T-helper 2 cell treated with Interferon-gamma antibody and Interleukin-4, amounts not matched to agents 5 μg/mL and 100 μg/mL, for 36 hours (primary cell): ENCODE measurements at regions not wholly inside any gene's neighbourhood (a gene's known extent, or its start where the extent isn't known, plus 50 kb on each side); places are given as distances from the start of the nearest gene placed in this dataset.
"Not testable (repeated sequence)": the region's sequence is repeated elsewhere in the genome, so short reads cannot be mapped to it uniquely, and the experiment has no call there.

Experiments
- DNase-seq: peaks from one replicate; pipeline ENCODE4 v3.0.0; 2021; ENCODE audit warnings: low spot score
- H3K27ac Mint-ChIP-seq: one replicate; pipeline ENCODE4 v1.8.0; 2021; ENCODE audit warnings: mild to moderate bottlenecking, mixed read lengths
- H3K27me3 Mint-ChIP-seq: one replicate; pipeline ENCODE4 v1.8.0; 2021; ENCODE audit warnings: low read depth, mixed read lengths
- H3K36me3 Mint-ChIP-seq: one replicate; pipeline ENCODE4 v1.8.0; 2021; ENCODE audit warnings: low read depth, mixed read lengths
- H3K4me1 Mint-ChIP-seq: one replicate; pipeline ENCODE4 v1.8.0; 2021; ENCODE audit warnings: low read depth, mixed read lengths
- H3K4me3 Mint-ChIP-seq: one replicate; pipeline ENCODE4 v1.8.0; 2022; ENCODE audit warnings: mild to moderate bottlenecking, moderate library complexity, mixed read lengths
- H3K9me3 Mint-ChIP-seq: one replicate; pipeline ENCODE4 v1.8.0; 2021; ENCODE audit warnings: mixed read lengths

DNA sequence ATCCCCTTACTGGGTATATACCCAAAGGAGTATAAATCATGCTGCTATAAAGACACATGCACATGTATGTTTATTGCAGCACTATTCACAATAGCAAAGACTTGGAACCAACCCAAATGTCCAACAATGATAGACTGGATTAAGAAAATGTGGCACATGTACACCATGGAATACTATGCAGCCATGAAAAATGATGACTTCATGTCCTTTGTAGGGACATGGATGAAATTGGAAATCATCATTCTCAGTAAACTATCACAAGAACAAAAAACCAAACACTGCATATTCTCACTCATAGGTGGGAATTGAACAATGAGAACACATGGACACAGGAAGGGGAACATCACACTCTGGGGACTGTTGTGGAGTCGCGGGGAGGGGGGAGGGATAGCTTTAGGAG lies 161.7 kb upstream of the PHACTR1 start:
- not testable (repeated sequence) for H3K27me3 Mint-ChIP-seq

DNA sequence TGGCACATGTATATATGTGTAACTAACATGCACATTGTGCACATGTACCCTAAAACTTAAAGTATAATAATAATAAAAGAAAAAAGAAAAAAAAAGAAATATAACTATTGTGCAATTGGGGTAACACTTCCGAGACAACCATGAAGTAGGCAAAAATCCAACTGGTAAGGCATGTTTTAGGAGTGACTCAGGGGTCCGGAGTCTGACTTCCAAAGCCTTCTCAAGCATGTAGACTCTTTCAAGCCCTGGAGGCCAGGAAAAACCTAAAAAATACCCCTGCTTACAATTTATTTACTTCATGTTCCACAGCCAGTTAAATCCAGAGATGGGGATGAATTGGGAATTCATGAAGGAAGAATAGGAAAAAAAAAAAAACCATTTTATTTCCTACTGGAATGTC lies 161.3 kb upstream of the PHACTR1 start:
- Mint-ChIP-seq H3K4me3 (no peak overlapping the region), H3K4me1 (no peaks in the 10 kb centered on the region), H3K27ac (no peak overlapping the region), H3K9me3 (no peaks in the 10 kb centered on the region), H3K27me3 (no peaks in the 10 kb centered on the region), H3K36me3 (no peaks in the 10 kb centered on the region)
- DNase-seq, result no peak

More for the DNA sequence above, 161.7 kb upstream of the PHACTR1 start:
- not testable (repeated sequence) for H3K4me1 Mint-ChIP-seq, H3K27ac Mint-ChIP-seq, H3K36me3 Mint-ChIP-seq, DNase-seq, H3K4me3 Mint-ChIP-seq, H3K9me3 Mint-ChIP-seq

DNA sequence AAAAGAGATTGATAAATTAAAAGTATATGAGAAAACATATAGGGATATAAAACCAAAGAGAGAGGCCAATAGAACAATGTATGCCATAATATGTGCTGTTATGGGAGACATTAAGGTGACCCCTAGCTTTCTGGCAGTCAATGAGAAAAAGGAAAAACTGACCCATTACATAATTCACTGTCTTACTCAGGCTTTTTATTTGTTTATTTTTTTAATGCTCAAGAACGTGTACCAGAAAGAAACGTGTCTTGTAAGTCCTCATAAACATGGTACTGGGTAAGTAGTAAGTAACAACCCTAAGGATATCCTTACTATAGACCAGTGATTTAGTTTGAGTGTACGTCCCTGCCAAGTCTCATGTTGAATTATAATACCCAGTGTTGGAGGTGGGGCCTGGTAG lies 160.8 kb upstream of the PHACTR1 start:
- no peaks in the 10 kb centered on the region for H3K27me3 Mint-ChIP-seq

DNA sequence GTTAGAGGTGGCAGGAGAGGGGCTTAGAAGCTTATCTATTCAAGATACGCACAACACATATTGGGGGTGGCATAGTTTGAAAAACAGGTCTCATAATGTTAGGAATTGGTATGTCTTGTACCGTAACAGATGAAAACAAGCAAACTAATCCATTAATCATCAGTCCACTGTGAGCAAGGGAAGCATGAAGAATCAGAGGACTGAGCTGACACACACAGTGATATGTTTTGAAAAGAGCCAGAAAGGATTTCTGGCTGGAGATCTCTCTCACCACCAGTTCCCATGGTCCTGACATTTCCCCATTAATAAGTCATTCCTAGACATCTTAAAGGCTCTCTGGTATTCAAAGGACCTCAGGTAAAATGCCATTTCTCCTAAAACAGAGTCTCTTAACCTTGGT lies 158.8 kb upstream of the PHACTR1 start:
- H3K27ac Mint-ChIP-seq, result no peak overlapping the region
- no peak overlapping the region for H3K4me3 Mint-ChIP-seq
- no peaks in the 10 kb centered on the region for H3K36me3 Mint-ChIP-seq
- no peaks in the 10 kb centered on the region for H3K4me1 Mint-ChIP-seq
- no peak for DNase-seq
- no peaks in the 10 kb centered on the region for H3K27me3 Mint-ChIP-seq
- no peaks in the 10 kb centered on the region for H3K9me3 Mint-ChIP-seq

More for the DNA sequence above, 160.8 kb upstream of the PHACTR1 start:
- H3K4me1 Mint-ChIP-seq, result no peaks in the 10 kb centered on the region
- no peak overlapping the region for H3K27ac Mint-ChIP-seq
- H3K9me3 Mint-ChIP-seq, result no peaks in the 10 kb centered on the region
- no peak overlapping the region for H3K4me3 Mint-ChIP-seq
- no peak for DNase-seq
- no peaks in the 10 kb centered on the region for H3K36me3 Mint-ChIP-seq

DNA sequence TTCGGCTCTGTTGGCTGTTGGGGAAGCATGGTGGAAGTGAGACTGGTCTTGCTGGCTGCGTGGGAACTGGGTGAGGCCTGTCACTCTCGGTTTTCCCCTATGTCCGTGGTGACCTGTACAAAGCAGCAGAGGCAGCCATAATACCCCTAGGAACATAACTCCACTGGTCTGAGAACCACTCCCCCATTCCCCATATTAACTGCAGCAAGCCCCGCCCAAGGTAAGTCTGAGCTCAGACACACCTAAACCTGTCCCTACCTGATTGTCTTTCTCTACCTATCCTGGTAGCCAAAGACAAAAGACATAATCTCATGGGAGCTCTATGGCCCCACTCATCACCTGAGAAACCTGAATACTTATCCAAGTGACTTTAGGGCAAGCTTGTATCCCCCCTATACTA lies 156.3 kb upstream of the PHACTR1 start:
- DNase-seq, result no peak
- H3K4me3 Mint-ChIP-seq, result no peak overlapping the region
- H3K36me3 Mint-ChIP-seq, result no peaks in the 10 kb centered on the region
- H3K4me1 Mint-ChIP-seq, result no peaks in the 10 kb centered on the region
- no peaks in the 10 kb centered on the region for H3K27me3 Mint-ChIP-seq
- no peak overlapping the region for H3K27ac Mint-ChIP-seq
- no peaks in the 10 kb centered on the region for H3K9me3 Mint-ChIP-seq

DNA sequence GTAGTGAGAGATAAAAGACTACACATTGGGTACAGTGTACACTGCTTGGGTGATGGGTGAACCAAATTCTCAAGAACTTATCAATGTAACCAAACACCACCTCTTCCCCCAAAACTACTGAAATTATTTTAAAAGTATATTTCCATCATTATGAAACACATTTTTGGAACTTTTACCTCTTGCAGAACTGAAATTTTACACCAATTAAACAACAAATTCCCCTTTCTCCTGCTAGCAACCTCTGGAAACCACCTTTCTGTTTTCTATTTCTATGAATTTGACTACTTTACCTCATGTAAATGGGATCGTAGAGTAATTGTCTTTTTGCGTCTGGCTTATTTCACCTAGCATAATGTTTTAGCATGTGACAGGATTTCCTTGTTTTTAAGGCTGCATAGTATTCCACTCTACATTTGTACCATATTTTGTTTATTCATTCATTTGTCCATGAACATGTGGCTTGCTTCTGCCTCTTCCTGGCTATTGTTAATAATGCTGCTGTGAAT lies 149.9 kb upstream of the PHACTR1 start:
- Mint-ChIP-seq H3K4me1 (no peaks in the 10 kb centered on the region), H3K27me3 (no peaks in the 10 kb centered on the region), H3K27ac (no peak overlapping the region), H3K4me3 (no peak overlapping the region), H3K36me3 (no peaks in the 10 kb centered on the region), H3K9me3 (no peaks in the 10 kb centered on the region)
- DNase-seq, result no peak

DNA sequence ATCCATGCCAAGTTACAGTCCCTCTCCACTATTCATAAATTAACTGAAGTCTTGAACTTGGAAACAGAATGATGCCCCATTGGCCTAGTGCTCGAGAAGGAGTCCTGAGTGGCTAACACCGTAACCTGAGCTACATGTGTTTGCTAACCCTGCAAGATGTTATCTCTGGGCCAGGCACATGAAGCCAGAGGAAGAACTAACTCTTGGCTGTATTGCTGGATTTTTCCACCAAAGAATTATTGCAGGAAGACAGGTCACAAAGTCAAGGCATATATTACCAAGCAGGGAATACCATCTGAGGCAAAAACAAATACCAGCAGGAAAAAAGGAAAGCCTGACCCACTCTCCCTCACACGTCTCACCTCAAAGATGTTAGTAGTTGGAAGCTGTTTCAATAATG lies 148.9 kb upstream of the PHACTR1 start:
- no peak for DNase-seq
- Mint-ChIP-seq H3K4me3 (no peak overlapping the region), H3K27ac (no peak overlapping the region)

DNA sequence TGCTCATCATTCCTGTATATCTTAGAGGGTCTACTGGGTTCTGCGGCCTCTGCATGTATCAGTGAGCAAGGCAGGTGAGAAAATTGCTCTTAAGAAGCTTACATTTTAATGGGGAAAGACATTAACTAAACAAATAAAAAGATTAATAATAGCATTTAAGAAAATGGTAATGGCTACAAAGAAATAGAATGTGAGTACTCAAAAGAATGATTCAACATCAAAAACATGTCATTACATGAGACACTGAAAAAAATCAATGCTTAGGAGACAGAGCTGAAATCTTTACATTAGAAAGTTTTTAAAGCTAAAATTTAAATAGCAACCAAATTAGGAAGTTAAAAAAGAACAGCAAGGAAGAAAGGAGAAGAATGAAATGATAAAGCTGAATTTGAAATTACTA lies 146.9 kb upstream of the PHACTR1 start:
- Mint-ChIP-seq H3K4me3 (no peak overlapping the region), H3K27me3 (no peaks in the 10 kb centered on the region), H3K36me3 (no peaks in the 10 kb centered on the region), H3K27ac (no peak overlapping the region), H3K4me1 (no peaks in the 10 kb centered on the region), H3K9me3 (no peaks in the 10 kb centered on the region)
- DNase-seq, result no peak

More for the DNA sequence above, 148.9 kb upstream of the PHACTR1 start:
- Mint-ChIP-seq H3K9me3 (no peaks in the 10 kb centered on the region), H3K4me1 (no peaks in the 10 kb centered on the region), H3K27me3 (no peaks in the 10 kb centered on the region), H3K36me3 (no peaks in the 10 kb centered on the region)

DNA sequence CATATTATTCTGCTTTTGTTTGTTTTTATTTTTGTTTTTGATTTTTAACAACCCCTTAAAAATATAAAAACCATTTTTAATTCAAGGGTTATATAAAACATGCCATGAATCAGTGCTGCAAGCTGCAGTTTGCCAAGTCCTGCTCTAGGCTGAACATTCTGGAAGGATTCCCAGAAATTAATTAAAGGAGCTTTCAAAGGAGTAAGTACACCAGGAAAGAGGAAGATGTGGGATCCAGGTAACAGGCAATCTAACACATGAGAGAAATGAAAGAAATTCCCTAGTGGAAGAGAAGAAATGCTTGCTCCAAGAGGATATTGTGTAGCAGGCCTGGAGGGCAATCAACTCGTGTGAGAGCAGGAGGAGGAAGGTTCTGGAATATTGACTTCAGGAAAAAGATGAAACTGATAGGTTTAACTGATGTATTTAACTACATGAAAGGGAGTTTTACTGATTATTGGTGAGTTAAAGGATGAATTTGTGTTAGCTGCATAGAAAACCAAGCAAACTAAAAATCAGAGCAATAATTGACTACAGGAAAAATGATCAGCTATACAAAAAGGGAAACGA lies 146.0 kb upstream of the PHACTR1 start:
- Mint-ChIP-seq H3K27me3 (no peaks in the 10 kb centered on the region), H3K9me3 (no peaks in the 10 kb centered on the region), H3K36me3 (no peaks in the 10 kb centered on the region), H3K4me1 (no peaks in the 10 kb centered on the region), H3K4me3 (no peak overlapping the region), H3K27ac (no peak overlapping the region)
- DNase-seq, result no peak

DNA sequence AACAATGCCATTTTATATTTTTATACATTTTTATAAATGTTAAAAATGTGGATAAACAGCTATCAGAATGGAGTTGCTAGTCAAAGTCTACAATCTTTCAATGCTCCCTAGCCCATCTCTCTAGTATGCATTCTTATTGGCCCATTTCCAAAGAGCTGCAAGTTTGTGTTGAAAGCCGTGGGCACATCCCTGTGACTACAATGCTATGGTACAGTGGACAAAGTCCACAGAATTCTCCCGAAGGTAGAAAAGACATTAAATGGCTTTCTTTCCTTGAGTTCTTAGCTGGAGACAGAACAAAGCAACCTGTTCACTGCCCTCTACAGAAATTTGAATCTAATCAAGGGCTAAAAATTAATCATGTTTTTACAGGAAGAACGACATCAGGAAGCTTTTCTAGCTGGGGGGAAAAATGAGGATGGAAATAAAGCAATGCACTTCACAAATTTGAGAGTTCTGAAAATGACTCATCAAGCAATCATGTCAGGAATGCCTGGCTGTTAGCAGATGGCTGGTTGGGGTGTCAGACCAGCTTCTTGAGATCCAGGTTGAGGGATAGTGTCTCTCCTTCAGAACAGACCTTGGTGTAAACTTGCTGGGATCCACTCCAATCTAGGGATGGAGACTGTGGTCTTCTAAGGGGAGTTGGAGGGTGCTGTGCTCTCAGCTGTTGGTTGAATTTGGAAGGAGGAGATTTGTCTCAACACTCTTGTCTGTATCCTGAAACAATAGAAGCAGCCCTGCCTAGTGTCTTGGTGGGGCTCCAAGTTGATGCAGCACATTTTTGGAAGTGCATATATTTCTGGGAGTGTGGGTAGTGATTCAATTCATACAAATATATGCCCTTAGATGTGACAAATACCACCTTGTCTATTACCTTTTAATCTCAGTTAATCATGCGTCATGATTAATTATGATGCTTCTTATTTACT lies 143.4 kb upstream of the PHACTR1 start:
- DNase-seq, result no peak
- Mint-ChIP-seq H3K4me1 (no peaks in the 10 kb centered on the region), H3K4me3 (no peak overlapping the region), H3K27ac (no peak overlapping the region), H3K27me3 (no peaks in the 10 kb centered on the region), H3K36me3 (no peaks in the 10 kb centered on the region), H3K9me3 (no peaks in the 10 kb centered on the region)

DNA sequence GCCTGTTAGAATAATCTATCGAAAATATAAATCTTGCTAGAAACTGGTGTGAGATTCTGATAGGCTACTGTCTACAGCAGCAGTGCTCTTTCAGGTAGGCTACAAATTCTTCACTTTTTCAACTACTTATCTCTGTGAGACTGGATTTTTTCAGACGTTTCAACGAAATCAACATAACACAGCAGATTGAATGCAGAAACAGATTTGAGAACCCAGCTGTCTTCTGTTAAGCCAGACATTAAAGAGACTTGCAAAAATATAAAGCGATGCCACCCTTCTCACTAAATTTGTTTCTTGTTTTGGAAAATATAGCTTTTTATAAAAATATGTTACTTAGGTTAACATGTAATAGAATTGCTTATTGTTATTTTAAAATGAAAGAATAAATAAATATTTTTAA lies 140.6 kb upstream of the PHACTR1 start:
- Mint-ChIP-seq H3K9me3 (no peaks in the 10 kb centered on the region), H3K27ac (no peak overlapping the region), H3K4me1 (no peaks in the 10 kb centered on the region), H3K36me3 (no peaks in the 10 kb centered on the region), H3K4me3 (no peak overlapping the region), H3K27me3 (no peaks in the 10 kb centered on the region)
- no peak for DNase-seq

DNA sequence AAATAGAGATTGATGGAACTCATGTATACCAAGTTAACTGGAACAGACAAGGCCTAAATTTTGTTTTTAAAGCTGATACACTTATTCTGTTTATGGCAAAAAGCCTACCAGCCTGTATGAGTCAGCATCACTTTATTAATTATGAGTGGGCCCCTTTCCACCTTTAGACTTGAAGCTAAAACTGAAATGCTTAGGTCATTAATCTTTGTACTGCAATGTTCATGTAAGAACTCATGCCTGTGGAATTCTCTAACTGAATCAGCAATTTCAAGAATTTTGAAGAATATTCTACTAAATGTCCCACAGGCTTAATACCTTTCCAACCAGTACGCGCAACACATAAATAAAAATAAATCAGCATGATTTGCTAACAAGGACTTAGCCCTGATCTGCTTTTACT lies 140.2 kb upstream of the PHACTR1 start:
- Mint-ChIP-seq H3K27me3 (no peaks in the 10 kb centered on the region), H3K4me3 (no peak overlapping the region), H3K27ac (no peak overlapping the region), H3K9me3 (no peaks in the 10 kb centered on the region), H3K4me1 (no peaks in the 10 kb centered on the region), H3K36me3 (no peaks in the 10 kb centered on the region)
- no peak for DNase-seq

DNA sequence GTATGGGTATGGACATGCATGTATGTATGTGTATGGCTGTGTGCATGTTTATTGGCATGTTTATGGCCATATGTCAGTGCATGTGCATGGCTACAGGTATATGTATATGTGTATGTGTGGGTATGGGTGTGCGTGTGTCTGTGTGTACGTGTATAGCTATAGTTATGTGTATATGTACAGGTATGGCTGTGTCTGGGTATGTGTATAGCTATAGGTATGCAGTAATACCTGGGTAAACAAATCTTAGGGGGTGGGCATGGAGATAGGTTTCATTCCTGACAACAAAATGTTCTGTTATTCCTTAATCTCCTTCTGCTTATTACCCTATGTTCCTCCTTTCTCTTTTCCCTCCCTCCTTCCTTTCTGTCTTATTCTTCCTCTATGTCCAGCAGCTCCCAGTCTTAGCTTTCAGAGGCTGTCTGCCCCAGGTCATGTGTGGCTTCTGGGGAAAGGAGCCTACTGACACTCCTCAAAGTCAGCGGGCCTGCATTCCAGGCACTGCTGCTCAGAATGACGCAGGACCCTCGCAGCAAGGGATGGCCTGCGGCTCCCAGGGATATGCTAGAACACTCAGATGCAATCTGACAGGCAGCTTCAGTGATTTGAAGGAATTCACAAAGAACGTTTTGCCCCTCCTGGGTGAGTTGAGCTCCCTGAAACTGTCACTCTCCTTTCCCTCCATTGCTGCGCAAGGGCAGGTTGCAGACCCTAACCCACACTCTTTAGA lies 139.3 kb upstream of the PHACTR1 start:
- Mint-ChIP-seq H3K27ac (no peak overlapping the region), H3K9me3 (no peaks in the 10 kb centered on the region), H3K36me3 (no peaks in the 10 kb centered on the region), H3K4me3 (no peak overlapping the region), H3K27me3 (peaks cover 2% of the 10 kb centered on the region), H3K4me1 (no peaks in the 10 kb centered on the region)
- DNase-seq, result no peak

DNA sequence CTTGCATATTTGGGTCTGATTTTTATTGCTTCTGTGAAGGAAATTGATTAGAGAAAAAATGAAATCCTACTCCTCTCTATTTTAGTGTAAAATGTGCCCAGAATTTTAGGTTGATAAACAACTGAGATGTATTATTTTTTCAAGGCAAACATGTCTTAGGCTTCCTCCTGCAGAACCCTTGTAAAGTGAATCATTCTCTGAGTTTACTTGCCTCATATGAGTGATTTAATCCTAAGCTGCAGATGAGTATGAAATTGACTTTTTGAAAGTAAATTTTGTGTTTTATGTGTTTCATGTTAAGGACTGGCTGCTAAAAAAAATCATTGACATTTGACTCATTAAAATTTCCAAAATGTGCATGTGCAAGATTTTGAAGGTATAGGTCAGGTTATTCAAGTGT lies 138.5 kb upstream of the PHACTR1 start:
- Mint-ChIP-seq H3K36me3 (no peaks in the 10 kb centered on the region), H3K9me3 (no peaks in the 10 kb centered on the region), H3K4me1 (no peaks in the 10 kb centered on the region), H3K27ac (no peak overlapping the region), H3K27me3 (peaks cover 2% of the 10 kb centered on the region), H3K4me3 (no peak overlapping the region)
- DNase-seq, result no peak
